ENCODE measurements at regions not wholly inside any gene's neighbourhood (a gene's known extent, or its start where the extent isn't known, plus 50 kb on each side); places are given as distances from the start of the nearest gene placed in this dataset.

DNA sequence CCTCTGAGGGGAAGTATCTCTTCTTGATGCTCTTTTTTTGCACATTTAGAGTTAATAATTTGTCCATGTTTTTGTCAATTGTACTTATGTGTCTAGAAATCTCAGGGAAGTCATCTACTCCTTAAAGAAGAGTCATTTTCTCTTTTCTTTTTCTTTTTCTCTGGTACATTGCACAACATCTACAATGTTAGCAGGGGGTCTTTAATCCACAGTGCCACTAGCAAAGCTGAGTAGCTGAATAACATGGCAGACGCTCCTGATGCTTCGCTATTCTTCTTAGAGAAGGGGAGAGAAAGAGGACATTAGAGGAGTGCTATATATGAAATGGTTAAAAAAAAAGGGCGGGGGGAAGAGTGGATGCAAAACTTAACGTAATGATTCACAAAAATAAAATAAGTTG lies 399.6 kb upstream of the CWC22 start:
- no peak for TF ChIP-seq EZH2 (IDR thresholded peaks at IDR 0.05; ENCODE audit: borderline replicate concordance, low read depth, low read length, poor library complexity, severe bottlenecking)
- TF ChIP-seq, protein P1, sequence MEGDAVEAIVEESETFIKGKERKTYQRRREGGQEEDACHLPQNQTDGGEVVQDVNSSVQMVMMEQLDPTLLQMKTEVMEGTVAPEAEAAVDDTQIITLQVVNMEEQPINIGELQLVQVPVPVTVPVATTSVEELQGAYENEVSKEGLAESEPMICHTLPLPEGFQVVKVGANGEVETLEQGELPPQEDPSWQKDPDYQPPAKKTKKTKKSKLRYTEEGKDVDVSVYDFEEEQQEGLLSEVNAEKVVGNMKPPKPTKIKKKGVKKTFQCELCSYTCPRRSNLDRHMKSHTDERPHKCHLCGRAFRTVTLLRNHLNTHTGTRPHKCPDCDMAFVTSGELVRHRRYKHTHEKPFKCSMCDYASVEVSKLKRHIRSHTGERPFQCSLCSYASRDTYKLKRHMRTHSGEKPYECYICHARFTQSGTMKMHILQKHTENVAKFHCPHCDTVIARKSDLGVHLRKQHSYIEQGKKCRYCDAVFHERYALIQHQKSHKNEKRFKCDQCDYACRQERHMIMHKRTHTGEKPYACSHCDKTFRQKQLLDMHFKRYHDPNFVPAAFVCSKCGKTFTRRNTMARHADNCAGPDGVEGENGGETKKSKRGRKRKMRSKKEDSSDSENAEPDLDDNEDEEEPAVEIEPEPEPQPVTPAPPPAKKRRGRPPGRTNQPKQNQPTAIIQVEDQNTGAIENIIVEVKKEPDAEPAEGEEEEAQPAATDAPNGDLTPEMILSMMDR (conservative IDR thresholded peaks at IDR 0.05; ENCODE audit: low read depth, low read length), result no peak
- ChIA-PET CTCF (no interaction called here), POLR2A (ENCODE audit: low non-redundant PET) (no interaction called here)
- no peaks in the 10 kb centered on the region for H3K27me3 ChIP-seq (replicated peaks; ENCODE audit: insufficient read depth, low read depth, low read length, poor library complexity)
- H3K4me3 ChIP-seq (ENCODE audit: low read depth, low read length, poor library complexity, severe bottlenecking), result no peak overlapping the region
- no peak overlapping the region for H3K27ac ChIP-seq (ENCODE audit: low read depth, low read length, poor library complexity, severe bottlenecking)
- no peaks in the 10 kb centered on the region for H3K36me3 ChIP-seq (ENCODE audit: insufficient read depth, low read length, poor library complexity, severe bottlenecking)
- no peaks in the 10 kb centered on the region for H3K4me1 ChIP-seq (ENCODE audit: insufficient read depth, low read length, poor library complexity, severe bottlenecking)
- no TSS peak for BruUV-seq (replicated peaks)
- peak; percentile 23 for DNase-seq (ENCODE audit: low spot score)
- intact Hi-C loops (cut with micrococcal nuclease; ENCODE audit: unreplicated experiment), result loop anchor here (2.0 kb wide), 1 partner anchor 54 kb away; no protein-coding TSS in a partner anchor
- H3K9me3 ChIP-seq (ENCODE audit: low read depth, low read length, poor library complexity, severe bottlenecking), result no peaks in the 10 kb centered on the region

DNA sequence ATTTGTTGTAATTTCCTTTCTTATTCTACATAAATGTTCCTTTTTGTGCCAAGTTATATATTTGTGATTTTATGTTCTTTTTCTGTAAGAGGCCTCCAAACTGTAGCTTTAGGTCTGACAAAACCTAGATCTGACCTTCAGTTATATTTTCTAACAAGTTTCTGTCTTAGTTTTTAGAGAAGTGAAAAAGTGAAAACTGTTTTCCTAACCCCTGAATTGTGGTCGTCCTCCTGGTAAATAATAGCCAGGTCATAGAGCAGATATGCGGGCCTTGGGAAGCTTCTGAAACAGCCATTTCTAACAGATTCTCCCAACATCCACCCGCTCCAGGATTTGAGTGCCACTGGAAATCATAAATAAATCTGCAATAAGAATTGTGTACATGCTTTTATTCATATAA lies 398.4 kb upstream of the CWC22 start:
- Histone ChIP-seq H3K36me3 (ENCODE audit: insufficient read depth, low read length, poor library complexity, severe bottlenecking) (no peaks in the 10 kb centered on the region), H3K27ac (ENCODE audit: low read depth, low read length, poor library complexity, severe bottlenecking) (no peak overlapping the region), H3K9me3 (ENCODE audit: low read depth, low read length, poor library complexity, severe bottlenecking) (no peaks in the 10 kb centered on the region), H3K4me3 (ENCODE audit: low read depth, low read length, poor library complexity, severe bottlenecking) (no peak overlapping the region), H3K27me3 (replicated peaks; ENCODE audit: insufficient read depth, low read depth, low read length, poor library complexity) (no peaks in the 10 kb centered on the region), H3K4me1 (ENCODE audit: insufficient read depth, low read length, poor library complexity, severe bottlenecking) (no peaks in the 10 kb centered on the region)
- no peak for DNase-seq (ENCODE audit: low spot score)
- intact Hi-C loops (cut with micrococcal nuclease; ENCODE audit: unreplicated experiment), result no loop called here
- POLR2A ChIA-PET (ENCODE audit: low non-redundant PET), result no interaction called here
- TF ChIP-seq, protein P1 (conservative IDR thresholded peaks at IDR 0.05; ENCODE audit: low read depth, low read length), result no peak
- no peak for TF ChIP-seq EZH2 (IDR thresholded peaks at IDR 0.05; ENCODE audit: borderline replicate concordance, low read depth, low read length, poor library complexity, severe bottlenecking)
- CTCF ChIA-PET, result no interaction called here
- no TSS peak for BruUV-seq (replicated peaks)

GRCh38 chr2:180394305-180394704 lies 387.2 kb upstream of the CWC22 start:
- H3K36me3 ChIP-seq (ENCODE audit: insufficient read depth, low read length, poor library complexity, severe bottlenecking), result no peaks in the 10 kb centered on the region
- TF ChIP-seq, protein P1 (conservative IDR thresholded peaks at IDR 0.05; ENCODE audit: low read depth, low read length), result no peak
- TF ChIP-seq EZH2 (IDR thresholded peaks at IDR 0.05; ENCODE audit: borderline replicate concordance, low read depth, low read length, poor library complexity, severe bottlenecking), result no peak
- H3K4me3 ChIP-seq (ENCODE audit: low read depth, low read length, poor library complexity, severe bottlenecking), result no peak overlapping the region
- intact Hi-C loops (cut with micrococcal nuclease; ENCODE audit: unreplicated experiment), result no loop called here
- H3K9me3 ChIP-seq (ENCODE audit: low read depth, low read length, poor library complexity, severe bottlenecking), result peaks cover 4% of the 10 kb centered on the region
- CTCF ChIA-PET, result no interaction called here
- no peak overlapping the region for H3K27ac ChIP-seq (ENCODE audit: low read depth, low read length, poor library complexity, severe bottlenecking)
- no peaks in the 10 kb centered on the region for H3K27me3 ChIP-seq (replicated peaks; ENCODE audit: insufficient read depth, low read depth, low read length, poor library complexity)
- H3K4me1 ChIP-seq (ENCODE audit: insufficient read depth, low read length, poor library complexity, severe bottlenecking), result no peaks in the 10 kb centered on the region
- POLR2A ChIA-PET (ENCODE audit: low non-redundant PET), result no interaction called here
- BruUV-seq (replicated peaks), result no TSS peak
- DNase-seq (ENCODE audit: low spot score), result no peak

All from A673 (cell line).